GM21515 (cell line): ENCODE measurements at regions not wholly inside any gene's neighbourhood (a gene's known extent, or its start where the extent isn't known, plus 50 kb on each side); places are given as distances from the start of the nearest gene placed in this dataset.

Source experiments
- ATAC-seq: cut with Tn5 transposase; IDR thresholded peaks from one replicate; pipeline ENCODE4 v1.9.1; 2021; ENCODE audit not compliant: unreplicated experiment

GRCh38 chr10:4100380-4100779 lies 315.4 kb upstream of the KLF6 start:
- no peak for ATAC-seq

GRCh38 chr10:4099202-4099601 lies 314.2 kb upstream of the KLF6 start:
- ATAC-seq = no peak

GRCh38 chr10:4095166-4095917 lies 310.3 kb upstream of the KLF6 start:
- ATAC-seq = no peak

DNA sequence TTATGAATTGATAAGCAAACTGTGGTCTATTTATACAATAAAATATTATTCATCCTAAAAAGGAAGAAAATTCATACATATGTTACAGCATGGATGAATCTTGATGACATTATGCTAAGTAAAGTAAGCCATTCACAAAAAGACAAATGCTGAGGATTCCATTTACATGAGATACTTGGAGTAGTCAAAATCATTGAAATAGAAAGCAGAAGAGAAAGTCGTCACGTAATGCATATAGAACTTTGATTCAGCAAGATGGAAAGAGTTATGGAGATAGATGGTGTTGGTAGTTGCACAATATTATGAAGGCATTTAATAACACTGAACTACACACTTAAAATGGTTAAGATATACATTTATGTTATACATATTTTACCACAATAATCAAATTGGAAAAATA lies 309.7 kb upstream of the KLF6 start:
- no peak for ATAC-seq

DNA sequence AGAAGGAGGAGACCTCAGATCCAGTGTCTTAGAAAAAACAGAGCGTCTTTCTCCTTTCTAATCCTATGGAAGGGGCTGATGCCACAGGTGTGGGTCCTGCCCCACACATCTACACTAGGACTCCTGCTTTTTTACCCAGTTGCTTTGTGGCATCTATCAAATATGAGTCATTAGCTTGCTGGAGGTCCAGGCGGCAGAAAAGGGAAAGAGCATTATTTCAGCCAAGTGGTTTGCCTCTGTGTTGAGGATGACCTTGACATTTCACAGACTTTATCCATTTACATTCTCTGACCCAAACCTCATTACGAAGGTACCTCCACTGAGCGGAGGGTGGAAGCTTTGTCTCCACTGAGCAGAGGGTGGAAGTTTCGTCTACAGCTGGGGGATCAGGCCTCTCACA lies 308.4 kb upstream of the KLF6 start:
- no peak for ATAC-seq

- ATAC-seq = no peak
These were observed 303.5 kb upstream of the KLF6 start for GRCh38 chr10:4088354-4089066.

GRCh38 chr10:4086131-4086898 lies 301.3 kb upstream of the KLF6 start:
- ATAC-seq = no peak

- no peak for ATAC-seq
These were observed 298.5 kb upstream of the KLF6 start for GRCh38 chr10:4083509-4084003.

GRCh38 chr10:4082861-4083260 lies 297.9 kb upstream of the KLF6 start:
- ATAC-seq = no peak

DNA sequence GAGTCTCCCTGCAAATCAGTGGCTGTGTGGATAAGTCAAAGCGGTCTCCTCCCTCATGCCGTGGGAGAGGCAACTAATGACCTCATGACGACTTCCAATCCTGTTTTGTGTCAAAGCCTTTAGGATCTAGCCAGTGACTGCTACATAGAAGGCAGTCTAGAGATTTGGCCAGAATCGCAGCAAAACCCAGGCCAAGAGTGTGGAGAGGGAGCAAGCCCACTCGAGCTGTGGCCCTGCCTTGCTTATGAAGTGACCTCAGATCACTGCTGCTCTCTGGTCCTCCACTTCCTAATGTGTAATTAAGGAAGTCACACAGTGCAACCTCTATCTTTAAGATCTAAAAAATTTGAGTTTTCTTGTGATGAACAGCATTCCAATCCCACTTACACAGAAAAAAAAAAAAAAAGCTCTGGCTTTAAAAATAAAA lies 296.7 kb upstream of the KLF6 start:
- ATAC-seq = no peak

DNA sequence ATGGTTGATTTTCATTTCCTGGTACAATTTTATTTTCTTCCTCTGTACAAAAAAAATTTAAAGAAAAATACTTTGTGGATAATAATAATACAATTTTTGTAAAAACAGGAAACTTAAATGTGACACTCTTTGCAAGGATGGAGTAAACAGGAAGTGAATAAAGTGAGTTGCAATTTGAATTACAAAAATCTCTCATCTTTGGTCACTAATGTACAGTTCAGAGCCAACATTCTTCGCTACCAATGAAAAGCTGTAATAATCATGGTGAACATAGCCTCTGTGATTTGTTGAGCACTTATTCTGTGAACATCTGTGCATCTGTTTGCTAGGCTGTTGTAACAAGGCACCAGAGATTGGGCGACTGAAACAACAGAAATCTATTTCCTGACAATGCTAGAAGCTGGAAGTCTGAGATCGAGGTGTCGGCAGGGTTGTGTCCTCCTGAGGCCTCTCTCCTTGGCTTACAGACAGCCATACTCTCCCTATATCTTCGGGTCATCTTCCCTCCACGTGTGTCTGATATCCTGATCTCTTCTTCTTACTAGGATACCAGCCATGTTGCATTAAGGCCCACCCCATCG lies 295.3 kb upstream of the KLF6 start:
- no peak for ATAC-seq

DNA sequence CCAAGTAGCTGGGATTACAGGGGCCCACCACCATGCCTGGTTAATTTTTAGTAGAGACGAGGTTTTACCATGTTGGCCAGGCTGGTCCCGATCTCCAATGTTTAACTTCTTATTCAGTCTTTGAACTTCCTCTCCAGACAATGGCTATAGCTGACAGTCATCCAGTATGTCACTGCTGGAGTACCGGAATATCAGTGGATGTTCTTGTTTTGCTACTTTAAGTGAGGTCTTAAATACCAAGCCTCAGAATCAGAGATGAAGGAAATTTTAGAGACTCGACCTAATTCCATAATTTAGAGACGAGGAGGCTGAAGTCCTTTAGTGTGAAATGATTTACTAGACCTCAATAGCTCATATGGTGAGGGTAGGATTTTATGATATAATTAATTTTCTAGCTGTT lies 294.8 kb upstream of the KLF6 start:
- no peak for ATAC-seq

DNA sequence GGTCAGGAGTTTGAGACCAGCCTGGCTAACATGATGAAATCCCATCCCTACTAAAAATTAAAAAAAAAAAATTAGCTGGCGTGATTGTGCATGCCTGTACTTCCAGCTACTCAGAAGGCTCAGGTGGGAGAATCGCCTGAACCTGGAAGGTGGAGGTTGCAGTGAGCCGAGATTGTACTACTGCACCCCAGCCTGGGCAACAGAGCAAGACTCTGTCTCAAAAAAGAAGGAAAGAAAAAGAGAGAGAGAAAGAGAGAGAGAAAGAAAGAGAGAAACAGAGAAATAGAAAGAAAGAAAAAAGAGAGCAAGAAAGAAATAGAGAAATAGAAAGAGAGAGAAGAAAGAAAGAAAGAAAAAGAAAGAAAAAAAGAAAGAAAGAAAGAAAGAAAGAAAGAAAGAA lies 292.8 kb upstream of the KLF6 start:
- no peak for ATAC-seq

DNA sequence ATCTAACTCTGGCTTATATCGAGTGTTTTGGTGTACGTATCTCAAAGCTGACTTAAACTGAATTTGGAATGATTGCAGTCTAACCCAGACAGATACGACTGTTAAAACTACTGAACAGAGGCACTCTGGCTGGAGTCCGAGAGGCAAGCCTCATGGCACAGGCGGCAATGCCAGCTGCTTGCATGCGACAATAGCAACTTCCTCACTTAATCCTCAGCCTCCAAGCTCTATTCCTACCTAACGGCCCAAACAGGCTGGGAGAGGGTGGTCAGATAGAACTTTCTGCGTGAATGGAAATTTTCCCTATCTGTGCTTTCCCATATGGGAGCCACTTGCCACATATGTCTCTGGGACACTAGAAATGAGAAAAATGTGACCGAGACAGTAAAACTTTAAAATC lies 292.0 kb upstream of the KLF6 start:
- ATAC-seq = no peak

- no peak for ATAC-seq
These were observed 290.4 kb upstream of the KLF6 start for GRCh38 chr10:4075443-4075842.

- ATAC-seq = no peak
These were observed 289.8 kb upstream of the KLF6 start for GRCh38 chr10:4074545-4075407.

DNA sequence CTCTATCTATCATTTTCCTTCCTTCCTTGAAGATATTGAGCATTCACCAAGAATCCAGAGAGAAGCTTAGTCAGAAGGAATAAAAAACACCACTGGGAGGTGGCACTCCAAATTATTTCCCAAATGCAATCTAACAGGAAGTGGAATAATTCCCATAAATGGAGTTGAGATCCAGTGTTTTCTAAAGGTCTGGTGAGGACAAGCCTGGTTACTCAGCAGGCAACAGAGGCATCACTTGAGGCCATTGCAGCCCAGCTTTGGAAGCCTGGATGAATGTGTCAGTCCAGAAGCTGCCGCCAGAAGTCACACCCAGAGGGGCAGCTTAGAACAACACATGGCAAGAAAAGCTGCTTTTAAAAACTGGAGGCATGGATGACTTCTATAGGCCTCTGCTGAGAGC lies 288.9 kb upstream of the KLF6 start:
- no peak for ATAC-seq

DNA sequence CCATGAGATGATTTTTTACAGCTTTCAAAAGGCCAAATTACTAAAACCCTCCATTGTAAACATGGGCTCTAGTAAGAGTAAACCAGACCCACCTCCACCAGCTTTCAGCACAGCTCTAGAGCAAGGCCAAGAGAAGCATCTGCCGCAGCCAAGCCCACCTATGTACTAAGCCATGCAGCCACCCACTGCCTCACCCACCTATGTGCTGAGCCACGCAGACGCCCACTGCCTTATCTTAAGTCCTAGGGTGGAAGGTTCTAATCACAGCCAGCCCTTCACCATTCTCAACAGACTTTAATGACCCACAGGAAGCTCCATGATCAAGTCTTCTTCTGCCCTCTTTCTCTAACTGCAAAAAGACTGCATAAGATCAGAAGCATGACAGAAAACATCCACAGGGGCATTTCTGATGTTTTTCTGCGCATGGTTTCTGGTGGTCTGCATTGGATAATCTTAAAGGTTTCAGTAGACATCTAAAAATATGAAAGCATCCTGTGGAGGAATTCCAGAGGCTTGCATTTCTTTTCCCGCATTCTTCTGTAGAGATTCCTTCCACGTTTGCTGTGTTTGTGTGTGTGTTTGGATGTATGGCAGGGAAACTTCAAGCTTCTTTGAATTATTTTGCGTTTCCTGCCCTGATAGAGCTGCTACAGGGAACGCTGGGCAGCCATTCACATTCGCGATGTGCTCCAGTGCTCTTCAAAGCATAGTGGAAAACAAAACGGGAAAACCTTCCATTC lies 286.1 kb upstream of the KLF6 start:
- no peak for ATAC-seq

DNA sequence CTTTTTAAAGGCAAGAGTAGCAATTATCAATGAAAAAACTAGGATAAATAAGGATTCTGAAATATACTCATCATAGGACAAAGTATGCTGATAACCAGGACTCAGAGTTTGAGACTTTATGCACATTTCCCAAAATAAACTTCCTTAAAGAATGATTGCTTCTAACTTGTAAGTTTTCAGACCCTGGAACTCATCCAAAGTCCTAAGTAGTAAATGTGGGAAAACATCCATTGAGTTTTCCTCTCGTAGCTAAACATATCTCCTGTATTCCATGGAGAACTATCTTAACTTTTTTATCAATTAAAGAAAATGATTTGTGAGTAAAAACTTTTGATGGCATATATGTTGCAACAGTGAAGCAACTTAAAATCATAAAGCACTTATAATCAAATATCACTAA lies 285.2 kb upstream of the KLF6 start:
- ATAC-seq = no peak

DNA sequence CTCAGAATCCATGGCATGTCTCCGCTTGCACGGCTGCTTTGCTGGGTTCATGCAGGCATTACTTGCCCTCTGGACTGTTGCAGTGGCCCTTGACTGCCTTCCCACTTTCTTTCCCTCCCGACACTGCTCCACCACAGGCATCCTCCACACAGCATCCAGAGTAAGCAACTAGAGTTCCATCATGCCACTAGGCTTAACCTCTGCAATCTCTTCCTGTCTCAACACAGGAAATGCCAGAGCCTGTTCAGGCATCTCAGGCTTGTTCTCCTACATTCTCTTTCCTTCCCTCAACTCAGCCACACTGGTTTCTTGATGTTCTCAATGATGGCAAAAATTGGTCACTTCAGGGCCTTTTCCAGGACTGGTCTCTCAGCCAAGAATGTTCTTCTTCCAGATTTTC lies 284.5 kb upstream of the KLF6 start:
- ATAC-seq = no peak
